Muscle of back (tissue), 3 donors: ENCODE measurements at regions not wholly inside any gene's neighbourhood (a gene's known extent, or its start where the extent isn't known, plus 50 kb on each side); places are given as distances from the start of the nearest gene placed in this dataset.
"Not testable (repeated sequence)": the region's sequence is repeated elsewhere in the genome, so short reads cannot be mapped to it uniquely, and the experiment has no call there.

Experiments
- DNase-seq, 3 donors: peaks; one replicate each; pipeline versions ENCODE4 v3.0.0 to v3.0.0-alpha.2; 2013

- DNase-seq = no peak
Observed at GRCh38 chr9:79490657-79491248, 81.0 kb upstream of the TLE4 start.

GRCh38 chr9:79492092-79493009 lies 79.4 kb upstream of the TLE4 start:
- DNase-seq = no peak

GRCh38 chr9:79500196-79500864 lies 71.4 kb upstream of the TLE4 start:
- DNase-seq = not testable (repeated sequence)

- no peak for DNase-seq
Observed at GRCh38 chr9:79501546-79501945, 70.2 kb upstream of the TLE4 start.

- no peak for DNase-seq
Observed at GRCh38 chr9:79507801-79508200, 64.0 kb upstream of the TLE4 start.

- no peak for DNase-seq
Observed at GRCh38 chr9:79512251-79512650, 59.5 kb upstream of the TLE4 start.
